ENCODE measurements at regions not wholly inside any gene's neighbourhood (a gene's known extent, or its start where the extent isn't known, plus 50 kb on each side); places are given as distances from the start of the nearest gene placed in this dataset.

- TF ChIP-seq MAX (IDR thresholded peaks at IDR 0.05; ENCODE audit: low read depth, low read length) (no peak), CTCF (IDR thresholded peaks at IDR 0.05; ENCODE audit: low read depth, low read length) (no peak), MYC (IDR thresholded peaks at IDR 0.05; ENCODE audit: low read depth, low read length) (no peak), POLR2A (IDR thresholded peaks at IDR 0.05; ENCODE audit: extremely low read depth, insufficient read length) (no peak)
- DNase-seq (ENCODE audit: low read depth) = no peak
- no peak overlapping the region for H3K4me3 ChIP-seq (ENCODE audit: low read depth, low read length)
Measured at GRCh38 chr12:88306471-88307069, 164.5 kb downstream of the TMTC3 start.

- no peak overlapping the region for H3K4me3 ChIP-seq (ENCODE audit: low read depth, low read length)
- no peak for DNase-seq (ENCODE audit: low read depth)
- TF ChIP-seq MYC (IDR thresholded peaks at IDR 0.05; ENCODE audit: low read depth, low read length) (no peak), POLR2A (IDR thresholded peaks at IDR 0.05; ENCODE audit: extremely low read depth, insufficient read length) (no peak), MAX (IDR thresholded peaks at IDR 0.05; ENCODE audit: low read depth, low read length) (no peak), CTCF (IDR thresholded peaks at IDR 0.05; ENCODE audit: low read depth, low read length) (no peak)
Measured at GRCh38 chr12:88307961-88308360, 165.9 kb downstream of the TMTC3 start.

GRCh38 chr12:88308825-88309224 is 166.7 kb downstream of the TMTC3 start:
- no peak for DNase-seq (ENCODE audit: low read depth)
- H3K4me3 ChIP-seq (ENCODE audit: low read depth, low read length) = no peak overlapping the region
- TF ChIP-seq CTCF (IDR thresholded peaks at IDR 0.05; ENCODE audit: low read depth, low read length) = no peak
- no peak for TF ChIP-seq MAX (IDR thresholded peaks at IDR 0.05; ENCODE audit: low read depth, low read length)
- TF ChIP-seq POLR2A (IDR thresholded peaks at IDR 0.05; ENCODE audit: extremely low read depth, insufficient read length) = no peak
- no peak for TF ChIP-seq MYC (IDR thresholded peaks at IDR 0.05; ENCODE audit: low read depth, low read length)

GRCh38 chr12:88309546-88309945 is 167.4 kb downstream of the TMTC3 start:
- no peak for DNase-seq (ENCODE audit: low read depth)
- no peak overlapping the region for H3K4me3 ChIP-seq (ENCODE audit: low read depth, low read length)
- no peak for TF ChIP-seq MYC (IDR thresholded peaks at IDR 0.05; ENCODE audit: low read depth, low read length)
- no peak for TF ChIP-seq MAX (IDR thresholded peaks at IDR 0.05; ENCODE audit: low read depth, low read length)
- no peak for TF ChIP-seq CTCF (IDR thresholded peaks at IDR 0.05; ENCODE audit: low read depth, low read length)
- TF ChIP-seq POLR2A (IDR thresholded peaks at IDR 0.05; ENCODE audit: extremely low read depth, insufficient read length) = no peak

- TF ChIP-seq CTCF (IDR thresholded peaks at IDR 0.05; ENCODE audit: low read depth, low read length) (no peak), POLR2A (IDR thresholded peaks at IDR 0.05; ENCODE audit: extremely low read depth, insufficient read length) (no peak), MYC (IDR thresholded peaks at IDR 0.05; ENCODE audit: low read depth, low read length) (no peak), MAX (IDR thresholded peaks at IDR 0.05; ENCODE audit: low read depth, low read length) (no peak)
- DNase-seq (ENCODE audit: low read depth) = no peak
- no peak overlapping the region for H3K4me3 ChIP-seq (ENCODE audit: low read depth, low read length)
Measured at GRCh38 chr12:88310069-88310468, 168.0 kb downstream of the TMTC3 start.
